ENCODE measurements at regions not wholly inside any gene's neighbourhood (a gene's known extent, or its start where the extent isn't known, plus 50 kb on each side); places are given as distances from the start of the nearest gene placed in this dataset.

- H3K36me3 ChIP-seq (ENCODE audit: control insufficient read depth in 5 of 5, insufficient read depth in 5 of 5, low read length in 5 of 5) = no peaks in the 10 kb centered on the region
- no peaks in the 10 kb centered on the region for H3K9me3 ChIP-seq (ENCODE audit: control insufficient read depth in 5 of 5, low read length in 5 of 5)
- H3K4me3 ChIP-seq (ENCODE audit: low read depth in 1 of 5, low read length in 5 of 5) = no peak overlapping the region
- peak overlapping the region in 1 of 5 donors; percentile 7 for H3K9ac ChIP-seq (ENCODE audit: low read length in 5 of 5)
- H3K4me1 ChIP-seq (ENCODE audit: control insufficient read depth in 5 of 5, insufficient read depth in 5 of 5, low read length in 5 of 5) = peaks cover 4 to 32% (median 24%) of the 10 kb centered on the region in 5 donors
- H3K27ac ChIP-seq (ENCODE audit: low read depth, low read length) = no peak overlapping the region
- no peaks in the 10 kb centered on the region for H3K27me3 ChIP-seq (ENCODE audit: control insufficient read depth in 5 of 5, insufficient read depth in 4 of 5, low read length in 5 of 5)
These were observed 65.5 kb upstream of the GPC1 start for GRCh38 chr2:240369801-240370585.

DNA sequence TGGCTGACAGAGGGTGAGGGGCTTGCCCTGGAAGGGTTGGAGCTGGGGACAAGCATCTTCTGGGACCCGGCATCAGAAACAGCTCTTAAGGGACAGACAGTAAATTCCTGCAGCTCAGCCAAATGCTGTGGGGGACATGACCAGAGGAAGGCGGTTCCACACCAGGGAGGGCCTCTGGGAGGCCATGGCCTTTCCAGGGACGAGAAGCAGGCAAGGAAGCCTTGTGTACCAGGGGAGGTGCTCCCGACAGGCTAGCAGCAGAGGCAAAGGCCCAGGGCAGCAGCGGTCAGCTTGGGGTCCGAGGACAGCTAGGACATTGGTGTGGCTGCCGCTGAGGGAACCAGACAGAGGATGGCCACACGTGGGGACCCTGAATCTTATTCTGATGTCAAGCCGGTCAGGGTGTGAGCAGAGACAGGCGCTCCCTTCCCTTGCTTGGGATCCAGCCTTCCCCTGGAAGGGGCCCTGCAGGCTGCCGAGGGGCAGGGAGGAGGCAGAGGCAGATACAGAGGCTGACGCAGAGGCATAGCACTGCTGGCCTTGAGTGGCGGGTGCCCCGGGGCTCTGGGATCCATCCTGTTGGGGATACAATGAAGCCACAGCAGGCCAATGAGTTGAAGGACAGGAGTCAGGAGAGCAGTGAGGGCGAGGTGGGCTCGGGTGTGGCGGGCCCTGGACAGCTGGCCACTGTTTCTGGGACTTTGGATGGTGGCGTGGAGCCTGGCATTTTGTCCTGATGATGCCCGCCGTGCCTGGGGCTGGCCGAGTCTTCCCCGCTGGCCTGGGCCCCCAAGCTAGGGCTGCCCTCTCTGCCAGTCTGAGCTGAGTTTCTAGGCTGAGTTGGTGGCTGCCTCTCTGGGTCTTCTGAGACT lies 64.1 kb upstream of the GPC1 start:
- H3K4me1 ChIP-seq (ENCODE audit: control insufficient read depth in 5 of 5, insufficient read depth in 5 of 5, low read length in 5 of 5) = peaks cover 4 to 32% (median 24%) of the 10 kb centered on the region in 5 donors
- no peak overlapping the region for H3K9ac ChIP-seq (ENCODE audit: low read length in 5 of 5)

GRCh38 chr2:240372101-240372500 lies 63.4 kb upstream of the GPC1 start:
- H3K4me1 ChIP-seq (ENCODE audit: control insufficient read depth in 5 of 5, insufficient read depth in 5 of 5, low read length in 5 of 5) = peaks cover 1 to 32% (median 24%) of the 10 kb centered on the region in 5 donors

More for the DNA sequence above, 64.1 kb upstream of the GPC1 start:
- Histone ChIP-seq H3K27ac (ENCODE audit: low read depth, low read length) (no peak overlapping the region), H3K36me3 (ENCODE audit: control insufficient read depth in 5 of 5, insufficient read depth in 5 of 5, low read length in 5 of 5) (no peaks in the 10 kb centered on the region), H3K4me3 (ENCODE audit: low read depth in 1 of 5, low read length in 5 of 5) (no peak overlapping the region), H3K9me3 (ENCODE audit: control insufficient read depth in 5 of 5, low read length in 5 of 5) (no peaks in the 10 kb centered on the region), H3K27me3 (ENCODE audit: control insufficient read depth in 5 of 5, insufficient read depth in 4 of 5, low read length in 5 of 5) (peaks cover 0 to 3% (median 0%) of the 10 kb centered on the region in 5 donors)

DNA sequence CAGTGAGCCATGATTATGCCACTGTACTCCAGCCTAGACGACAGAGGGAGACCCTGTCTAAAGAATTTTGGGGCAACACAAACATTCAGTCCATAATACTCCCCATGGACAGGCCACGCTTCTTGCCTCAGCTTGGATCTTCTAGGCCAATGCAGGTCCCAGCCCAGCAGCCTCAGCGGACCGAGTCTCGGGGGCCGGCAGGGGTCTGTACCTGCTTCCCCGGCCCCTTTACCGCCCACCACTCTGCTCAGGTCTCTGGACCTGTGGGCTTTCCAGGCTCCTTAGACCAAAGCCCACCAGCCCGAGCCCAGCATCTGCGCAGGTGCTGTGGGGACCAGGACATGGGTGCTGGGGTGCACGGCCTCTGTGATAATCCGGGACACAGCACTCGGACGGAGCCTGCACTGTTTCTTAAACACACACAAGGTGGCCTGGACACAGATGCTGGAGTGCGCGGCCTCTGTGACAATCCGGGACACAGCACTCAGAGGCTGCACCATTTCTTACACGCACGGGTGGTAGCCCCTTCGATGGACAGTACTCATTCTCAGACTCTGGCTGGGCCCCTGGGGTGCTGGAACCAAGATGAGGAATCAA lies 62.1 kb upstream of the GPC1 start:
- peaks cover 1 to 31% (median 23%) of the 10 kb centered on the region in 5 donors for H3K4me1 ChIP-seq (ENCODE audit: control insufficient read depth in 5 of 5, insufficient read depth in 5 of 5, low read length in 5 of 5)
- H3K9me3 ChIP-seq (ENCODE audit: control insufficient read depth in 5 of 5, low read length in 5 of 5) = no peaks in the 10 kb centered on the region
- H3K4me3 ChIP-seq (ENCODE audit: low read depth in 1 of 5, low read length in 5 of 5) = no peak overlapping the region
- no peak overlapping the region for H3K27ac ChIP-seq (ENCODE audit: low read depth, low read length)
- no peak overlapping the region for H3K9ac ChIP-seq (ENCODE audit: low read length in 5 of 5)
- H3K36me3 ChIP-seq (ENCODE audit: control insufficient read depth in 5 of 5, insufficient read depth in 5 of 5, low read length in 5 of 5) = no peaks in the 10 kb centered on the region
- peaks cover 0 to 7% (median 0%) of the 10 kb centered on the region in 5 donors for H3K27me3 ChIP-seq (ENCODE audit: control insufficient read depth in 5 of 5, insufficient read depth in 4 of 5, low read length in 5 of 5)

More at GRCh38 chr2:240372101-240372500, 63.4 kb upstream of the GPC1 start:
- H3K9me3 ChIP-seq (ENCODE audit: control insufficient read depth in 5 of 5, low read length in 5 of 5) = no peaks in the 10 kb centered on the region
- no peak overlapping the region for H3K4me3 ChIP-seq (ENCODE audit: low read depth in 1 of 5, low read length in 5 of 5)
- H3K9ac ChIP-seq (ENCODE audit: low read length in 5 of 5) = no peak overlapping the region
- H3K27ac ChIP-seq (ENCODE audit: low read depth, low read length) = no peak overlapping the region
- H3K36me3 ChIP-seq (ENCODE audit: control insufficient read depth in 5 of 5, insufficient read depth in 5 of 5, low read length in 5 of 5) = no peaks in the 10 kb centered on the region
- H3K27me3 ChIP-seq (ENCODE audit: control insufficient read depth in 5 of 5, insufficient read depth in 4 of 5, low read length in 5 of 5) = peaks cover 0 to 4% (median 0%) of the 10 kb centered on the region in 5 donors

DNA sequence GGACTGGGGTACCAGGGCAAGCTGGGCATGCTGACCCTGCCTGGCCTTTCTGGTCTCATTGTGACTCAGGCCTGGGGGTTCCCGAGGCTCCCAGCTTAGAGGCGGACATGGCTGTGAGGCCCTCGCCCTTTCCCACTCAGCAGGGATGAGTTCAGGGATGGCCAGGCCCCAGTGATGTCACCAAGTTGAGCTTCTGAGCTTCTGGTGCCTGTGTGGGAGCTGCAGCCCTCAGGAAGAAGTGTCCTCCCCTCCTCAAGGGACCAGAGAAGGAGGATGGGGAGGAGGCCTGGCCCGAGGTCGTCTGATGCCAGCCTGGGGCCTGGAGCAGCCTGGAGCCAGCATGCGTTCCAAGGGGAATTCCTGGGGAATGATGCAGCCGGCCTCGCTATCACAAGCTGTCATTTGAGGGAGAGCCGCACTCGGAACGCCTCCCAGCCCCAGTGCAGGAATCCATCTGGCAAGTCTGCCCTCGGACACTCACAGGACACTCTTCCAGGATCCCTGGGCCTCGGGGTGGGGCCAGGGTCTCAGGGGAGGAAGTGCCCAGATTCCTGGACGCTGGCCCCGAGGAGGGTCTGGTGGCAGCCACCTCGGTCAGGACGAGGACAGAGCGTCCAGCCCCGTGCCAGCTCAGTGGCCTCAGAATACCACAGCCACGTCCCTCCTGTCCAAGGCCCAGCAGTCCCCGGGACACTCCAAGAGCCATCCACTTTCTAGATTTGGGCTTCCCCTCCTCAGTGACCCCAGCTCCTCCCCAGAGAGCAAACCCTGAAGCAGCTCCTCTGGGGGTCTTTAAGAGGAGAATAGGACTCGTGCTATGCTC lies 61.2 kb upstream of the GPC1 start:
- peaks cover 0 to 7% (median 0%) of the 10 kb centered on the region in 5 donors for H3K27me3 ChIP-seq (ENCODE audit: control insufficient read depth in 5 of 5, insufficient read depth in 4 of 5, low read length in 5 of 5)
- H3K4me1 ChIP-seq (ENCODE audit: control insufficient read depth in 5 of 5, insufficient read depth in 5 of 5, low read length in 5 of 5) = peaks cover 1 to 23% (median 18%) of the 10 kb centered on the region in 5 donors
- no peaks in the 10 kb centered on the region for H3K36me3 ChIP-seq (ENCODE audit: control insufficient read depth in 5 of 5, insufficient read depth in 5 of 5, low read length in 5 of 5)
- no peak overlapping the region for H3K4me3 ChIP-seq (ENCODE audit: low read depth in 1 of 5, low read length in 5 of 5)
- no peaks in the 10 kb centered on the region for H3K9me3 ChIP-seq (ENCODE audit: control insufficient read depth in 5 of 5, low read length in 5 of 5)
- no peak overlapping the region for H3K27ac ChIP-seq (ENCODE audit: low read depth, low read length)
- no peak overlapping the region for H3K9ac ChIP-seq (ENCODE audit: low read length in 5 of 5)

DNA sequence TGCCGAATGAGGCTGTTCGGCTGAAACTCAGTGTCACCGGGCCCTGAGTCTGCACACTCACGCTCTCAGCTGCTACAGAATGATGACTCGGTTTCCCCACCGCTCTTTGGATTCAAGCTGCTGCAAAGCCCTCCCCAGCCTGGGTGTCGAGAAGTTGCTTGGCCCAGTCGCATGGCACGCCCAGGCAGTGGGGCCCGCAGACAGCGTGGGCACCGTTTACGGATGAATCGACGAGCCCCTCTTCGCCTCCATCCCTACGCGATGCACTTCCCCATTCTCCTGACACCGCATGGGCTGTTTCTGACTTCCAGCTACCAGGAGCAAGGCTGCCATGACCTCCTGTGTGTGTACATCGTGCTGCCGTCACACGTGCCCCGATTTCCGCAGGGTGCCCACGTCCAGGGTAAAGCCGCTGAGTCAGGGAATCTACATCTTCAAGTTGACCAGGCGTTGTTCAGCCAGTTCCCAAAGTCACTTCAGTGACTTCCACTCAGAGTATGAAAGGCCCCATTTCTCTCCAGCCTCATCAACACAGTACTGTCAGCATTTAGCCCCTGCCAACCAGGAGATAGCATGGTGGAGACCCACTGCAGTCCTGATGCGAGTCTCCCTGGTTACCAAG lies 60.3 kb upstream of the GPC1 start:
- H3K4me1 ChIP-seq (ENCODE audit: control insufficient read depth in 5 of 5, insufficient read depth in 5 of 5, low read length in 5 of 5) = peaks cover 0 to 15% (median 10%) of the 10 kb centered on the region in 5 donors
- peaks cover 0 to 7% (median 0%) of the 10 kb centered on the region in 5 donors for H3K27me3 ChIP-seq (ENCODE audit: control insufficient read depth in 5 of 5, insufficient read depth in 4 of 5, low read length in 5 of 5)
- H3K27ac ChIP-seq (ENCODE audit: low read depth, low read length) = no peak overlapping the region
- H3K9me3 ChIP-seq (ENCODE audit: control insufficient read depth in 5 of 5, low read length in 5 of 5) = no peaks in the 10 kb centered on the region
- no peak overlapping the region for H3K9ac ChIP-seq (ENCODE audit: low read length in 5 of 5)
- no peak overlapping the region for H3K4me3 ChIP-seq (ENCODE audit: low read depth in 1 of 5, low read length in 5 of 5)
- H3K36me3 ChIP-seq (ENCODE audit: control insufficient read depth in 5 of 5, insufficient read depth in 5 of 5, low read length in 5 of 5) = no peaks in the 10 kb centered on the region

- Histone ChIP-seq H3K27me3 (ENCODE audit: control insufficient read depth in 5 of 5, insufficient read depth in 4 of 5, low read length in 5 of 5) (peaks cover 0 to 7% (median 0%) of the 10 kb centered on the region in 5 donors), H3K27ac (ENCODE audit: low read depth, low read length) (no peak overlapping the region), H3K9me3 (ENCODE audit: control insufficient read depth in 5 of 5, low read length in 5 of 5) (peaks cover 0 to 4% (median 0%) of the 10 kb centered on the region in 5 donors), H3K36me3 (ENCODE audit: control insufficient read depth in 5 of 5, insufficient read depth in 5 of 5, low read length in 5 of 5) (no peaks in the 10 kb centered on the region), H3K9ac (ENCODE audit: low read length in 5 of 5) (no peak overlapping the region), H3K4me3 (ENCODE audit: low read depth in 1 of 5, low read length in 5 of 5) (no peak overlapping the region), H3K4me1 (ENCODE audit: control insufficient read depth in 5 of 5, insufficient read depth in 5 of 5, low read length in 5 of 5) (peaks cover 0 to 11% (median 9%) of the 10 kb centered on the region in 5 donors)
These were observed 58.7 kb upstream of the GPC1 start for GRCh38 chr2:240376739-240377138.

DNA sequence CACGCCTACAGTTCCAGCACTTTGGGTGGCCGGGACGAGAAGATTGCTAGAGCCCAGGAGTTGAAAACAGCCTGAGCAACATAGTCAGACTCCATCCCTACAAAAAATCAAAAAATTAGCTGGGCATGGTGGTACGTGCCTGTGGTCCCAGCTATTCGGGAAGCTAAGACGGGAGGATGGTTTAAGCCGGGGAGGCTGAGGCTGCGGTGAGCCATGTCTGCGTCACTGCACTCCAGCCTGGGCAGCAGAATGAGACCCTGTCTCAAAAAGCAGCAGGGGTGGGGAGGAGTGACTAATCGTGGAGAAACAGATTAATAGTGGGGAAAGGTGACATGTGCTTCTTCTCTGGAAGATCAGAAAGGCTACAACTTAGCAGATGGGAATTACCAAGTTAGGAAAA lies 58.1 kb upstream of the GPC1 start:
- H3K27ac ChIP-seq (ENCODE audit: low read depth, low read length) = no peak overlapping the region
- H3K36me3 ChIP-seq (ENCODE audit: control insufficient read depth in 5 of 5, insufficient read depth in 5 of 5, low read length in 5 of 5) = no peaks in the 10 kb centered on the region
- H3K9me3 ChIP-seq (ENCODE audit: control insufficient read depth in 5 of 5, low read length in 5 of 5) = peaks cover 0 to 4% (median 0%) of the 10 kb centered on the region in 5 donors
- no peak overlapping the region for H3K9ac ChIP-seq (ENCODE audit: low read length in 5 of 5)
- no peak overlapping the region for H3K4me3 ChIP-seq (ENCODE audit: low read depth in 1 of 5, low read length in 5 of 5)
- H3K4me1 ChIP-seq (ENCODE audit: control insufficient read depth in 5 of 5, insufficient read depth in 5 of 5, low read length in 5 of 5) = peaks cover 0 to 11% (median 9%) of the 10 kb centered on the region in 5 donors
- peaks cover 0 to 7% (median 0%) of the 10 kb centered on the region in 5 donors for H3K27me3 ChIP-seq (ENCODE audit: control insufficient read depth in 5 of 5, insufficient read depth in 4 of 5, low read length in 5 of 5)

DNA sequence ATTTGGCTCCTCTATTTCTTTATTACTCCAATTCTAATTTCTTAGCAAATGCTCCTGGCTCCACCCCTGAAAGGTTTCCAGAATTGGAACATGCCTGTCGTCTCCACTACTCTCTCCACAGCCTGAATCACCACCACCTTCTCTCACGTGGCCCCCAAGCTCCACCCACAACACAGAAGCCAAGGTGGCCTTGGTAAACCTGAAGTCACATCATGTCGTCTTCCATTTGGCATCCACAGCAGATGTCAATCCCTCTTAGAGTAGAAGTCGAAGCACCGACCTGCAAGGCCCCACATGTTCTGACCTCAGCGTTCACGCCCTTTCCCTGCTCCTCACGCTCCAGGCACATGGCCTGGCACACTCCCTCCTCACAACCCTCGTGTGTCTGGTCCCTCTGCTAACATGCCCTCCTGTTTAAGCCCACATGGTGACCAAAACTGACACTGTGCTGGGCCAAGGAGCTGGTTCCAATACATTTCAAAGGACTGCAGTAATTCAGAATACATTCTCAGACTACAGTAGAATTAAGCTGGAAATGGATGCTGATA lies 56.3 kb upstream of the GPC1 start:
- H3K4me3 ChIP-seq (ENCODE audit: low read depth in 1 of 5, low read length in 5 of 5) = no peak overlapping the region
- peaks cover 0 to 6% (median 4%) of the 10 kb centered on the region in 5 donors for H3K4me1 ChIP-seq (ENCODE audit: control insufficient read depth in 5 of 5, insufficient read depth in 5 of 5, low read length in 5 of 5)
- H3K9me3 ChIP-seq (ENCODE audit: control insufficient read depth in 5 of 5, low read length in 5 of 5) = peaks cover 0 to 4% (median 0%) of the 10 kb centered on the region in 5 donors
- peaks cover 0 to 7% (median 0%) of the 10 kb centered on the region in 5 donors for H3K27me3 ChIP-seq (ENCODE audit: control insufficient read depth in 5 of 5, insufficient read depth in 4 of 5, low read length in 5 of 5)
- no peak overlapping the region for H3K27ac ChIP-seq (ENCODE audit: low read depth, low read length)
- H3K9ac ChIP-seq (ENCODE audit: low read length in 5 of 5) = no peak overlapping the region
- H3K36me3 ChIP-seq (ENCODE audit: control insufficient read depth in 5 of 5, insufficient read depth in 5 of 5, low read length in 5 of 5) = no peaks in the 10 kb centered on the region

Data from subcutaneous abdominal adipose tissue (tissue), 5 donors.